OCI-LY7 (cell line): ENCODE measurements at regions not wholly inside any gene's neighbourhood (a gene's known extent, or its start where the extent isn't known, plus 50 kb on each side); places are given as distances from the start of the nearest gene placed in this dataset.

Source experiments
- BruUV-seq: library from RNA; stranded (reverse); fragments of 400-500 nt; replicated peaks from 2 replicates; lab custom pipeline; 2021; lab: Mats Ljungman, UMichigan
- CTCF ChIA-PET: fragments of 300-600 bp; sonication (Branson Sonifier 250); formaldehyde crosslinking; loops from one replicate; lab custom pipeline; 2022; ENCODE audit warnings: antibody characterized with exemption; ENCODE audit not compliant: unreplicated experiment; lab: Charles Lee
- POLR2A ChIA-PET: fragments of 300-600 bp; sonication (Branson Sonifier 250); formaldehyde crosslinking; loops from one replicate; lab custom pipeline; 2022; ENCODE audit warnings: antibody characterized with exemption; lab: Charles Lee
- DNase-seq: peaks from one replicate; pipeline ENCODE4 v3.0.0-alpha.2; 2015; ENCODE audit warnings: low spot score
- H2AFZ ChIP-seq: fragments of 200-600 bp; sonication (generic), shearing (Covaris generic); 2 replicates; pipeline ENCODE4 v1.6.1; 2014; ENCODE audit warnings: mild to moderate bottlenecking, antibody characterized with exemption, low read length, moderate library complexity
- H3K27ac ChIP-seq: fragments of 200-600 bp; sonication (generic); 2 replicates; pipeline ENCODE4 v1.5.1; 2014; ENCODE audit warnings: mixed run types, low read depth, mild to moderate bottlenecking, moderate library complexity, low read length, inconsistent platforms; ENCODE audit not compliant: poor library complexity, severe bottlenecking
- H3K36me3 ChIP-seq: fragments of 200-600 bp; sonication (generic); 2 replicates; pipeline ENCODE4 v1.6.1; 2014; ENCODE audit warnings: mild to moderate bottlenecking, antibody characterized with exemption, low read length, moderate library complexity, mixed read lengths; ENCODE audit not compliant: insufficient read depth
- H3K4me1 ChIP-seq: fragments of 200-600 bp; sonication (generic); 2 replicates; pipeline ENCODE4 v1.5.1; 2014; ENCODE audit warnings: mild to moderate bottlenecking, low read length; ENCODE audit not compliant: insufficient read depth, poor library complexity, severe bottlenecking
- H3K4me2 ChIP-seq: fragments of 200-600 bp; sonication (generic); 2 replicates; pipeline ENCODE4 v1.6.1; 2014; ENCODE audit warnings: mild to moderate bottlenecking, low read length
- H3K4me3 ChIP-seq: fragments of 200-600 bp; sonication (generic); 2 replicates; pipeline ENCODE4 v1.5.1; 2014; ENCODE audit warnings: mild to moderate bottlenecking, low read depth, low read length; ENCODE audit not compliant: poor library complexity, severe bottlenecking
- H3K79me2 ChIP-seq: fragments of 200-600 bp; sonication (generic); 2 replicates; pipeline ENCODE4 v1.6.1; 2016; ENCODE audit warnings: low read depth, mild to moderate bottlenecking, low read length, moderate library complexity, mixed read lengths; ENCODE audit not compliant: insufficient read depth
- H3K9me2 ChIP-seq: fragments of 200-600 bp; sonication (generic); 2 replicates; pipeline ENCODE4 v1.6.1; 2016; ENCODE audit warnings: mild to moderate bottlenecking, low read length, mixed read lengths; ENCODE audit not compliant: insufficient read depth
- H3K9me3 ChIP-seq: fragments of 200-600 bp; sonication (generic); 2 replicates; pipeline ENCODE4 v1.6.1; 2014; ENCODE audit warnings: mild to moderate bottlenecking, mixed run types, low read length, mixed read lengths
- H4K20me1 ChIP-seq: fragments of 200-600 bp; sonication (generic); 2 replicates; pipeline ENCODE4 v1.6.1; 2014; ENCODE audit warnings: mild to moderate bottlenecking, antibody characterized with exemption, low read length, moderate library complexity, mixed read lengths; ENCODE audit not compliant: insufficient read depth
- EZH2phosphoT487 ChIP-seq: fragments of 200-600 bp; sonication (generic); IDR thresholded peaks from 2 replicates; pipeline ENCODE4 v1.6.1; 2018; ENCODE audit warnings: low read depth, borderline replicate concordance, mild to moderate bottlenecking, mixed run types, antibody characterized with exemption, low read length, moderate library complexity, mixed read lengths
- intact Hi-C: fragments of 100-400 bp; cut with micrococcal nuclease; formaldehyde crosslinking; loops from one replicate; pipeline ENCODE4 v1.10.0; 2022; ENCODE audit not compliant: unreplicated experiment
- TF ChIP-seq, protein P1 (sequence below): fragments of 200-600 bp; sonication (generic); conservative IDR thresholded peaks from 2 replicates; pipeline ENCODE4 v1.5.1; 2014; ENCODE audit warnings: mild to moderate bottlenecking, antibody characterized with exemption, low read length, moderate library complexity, mixed read lengths

DNA sequence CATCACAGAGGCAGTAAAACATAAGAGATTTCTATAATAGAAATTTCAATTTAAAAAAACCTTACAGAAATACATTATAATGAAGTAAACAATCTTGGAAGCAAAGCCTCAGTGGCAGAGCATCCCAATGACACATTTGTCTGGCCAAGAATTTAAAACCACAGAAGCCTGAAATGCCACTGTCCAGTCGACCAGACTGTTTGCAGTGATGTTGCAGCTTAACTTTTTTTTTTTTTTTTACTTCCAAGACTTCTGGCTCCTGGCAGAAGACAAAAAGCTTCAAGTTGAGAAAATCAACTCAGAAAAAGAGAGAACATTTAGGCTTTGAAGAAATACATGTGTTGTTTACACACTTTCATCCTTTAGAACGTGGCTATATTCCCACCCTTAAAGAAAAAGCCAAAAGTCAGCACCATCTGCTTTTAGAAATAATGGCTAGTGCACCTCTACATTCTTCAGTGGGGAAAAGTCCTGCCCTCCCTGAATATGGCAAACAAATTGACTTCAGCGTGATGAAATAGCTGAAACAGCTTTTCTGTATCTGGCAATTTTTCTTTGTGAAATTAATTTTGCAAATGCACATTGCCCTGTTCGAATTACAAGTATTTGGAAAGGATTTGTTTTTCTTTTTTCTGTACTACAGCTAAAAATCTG is 205.5 kb upstream of the MON1B start:
- Histone ChIP-seq H3K27ac (no peak overlapping the region), H3K9me3 (peaks cover 6% of the 10 kb centered on the region; the same call in 1 of the 2 replicates), H2AFZ (no peak overlapping the region), H3K4me3 (no peak overlapping the region), H3K4me2 (no peak overlapping the region), H4K20me1 (no peaks in the 10 kb centered on the region), H3K79me2 (no peaks in the 10 kb centered on the region), H3K9me2 (no peaks in the 10 kb centered on the region), H3K4me1 (no peaks in the 10 kb centered on the region), H3K36me3 (no peaks in the 10 kb centered on the region)
- TF ChIP-seq, protein P1, sequence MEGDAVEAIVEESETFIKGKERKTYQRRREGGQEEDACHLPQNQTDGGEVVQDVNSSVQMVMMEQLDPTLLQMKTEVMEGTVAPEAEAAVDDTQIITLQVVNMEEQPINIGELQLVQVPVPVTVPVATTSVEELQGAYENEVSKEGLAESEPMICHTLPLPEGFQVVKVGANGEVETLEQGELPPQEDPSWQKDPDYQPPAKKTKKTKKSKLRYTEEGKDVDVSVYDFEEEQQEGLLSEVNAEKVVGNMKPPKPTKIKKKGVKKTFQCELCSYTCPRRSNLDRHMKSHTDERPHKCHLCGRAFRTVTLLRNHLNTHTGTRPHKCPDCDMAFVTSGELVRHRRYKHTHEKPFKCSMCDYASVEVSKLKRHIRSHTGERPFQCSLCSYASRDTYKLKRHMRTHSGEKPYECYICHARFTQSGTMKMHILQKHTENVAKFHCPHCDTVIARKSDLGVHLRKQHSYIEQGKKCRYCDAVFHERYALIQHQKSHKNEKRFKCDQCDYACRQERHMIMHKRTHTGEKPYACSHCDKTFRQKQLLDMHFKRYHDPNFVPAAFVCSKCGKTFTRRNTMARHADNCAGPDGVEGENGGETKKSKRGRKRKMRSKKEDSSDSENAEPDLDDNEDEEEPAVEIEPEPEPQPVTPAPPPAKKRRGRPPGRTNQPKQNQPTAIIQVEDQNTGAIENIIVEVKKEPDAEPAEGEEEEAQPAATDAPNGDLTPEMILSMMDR = no peak
- TF ChIP-seq EZH2phosphoT487 = no peak
- no peak for DNase-seq
- CTCF ChIA-PET = no interaction called here
- intact Hi-C loops = no loop called here
- BruUV-seq = no TSS peak
- POLR2A ChIA-PET = interaction anchor here (0.6 kb wide), 2 partner anchors 16 to 132 kb away, joined by 3 read pairs; no protein-coding TSS in a partner anchor

DNA sequence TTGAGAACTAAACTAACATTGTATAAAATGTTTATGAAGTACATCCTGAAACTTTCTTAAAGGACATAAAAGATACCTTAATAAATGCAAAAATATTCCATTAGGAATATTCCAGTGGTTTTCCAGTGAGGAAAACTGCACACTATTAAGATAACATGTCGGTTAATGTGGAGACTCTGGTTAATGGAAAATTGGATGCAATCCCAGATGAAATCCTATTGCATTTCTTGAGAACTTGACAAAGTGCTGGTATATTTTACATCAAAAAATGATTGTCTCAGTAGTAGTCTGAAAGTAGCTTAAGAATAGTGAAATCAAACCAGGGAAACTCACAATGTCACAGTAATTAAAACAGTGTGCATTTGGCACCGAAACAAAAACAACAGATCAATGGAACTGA is 202.5 kb upstream of the MON1B start:
- Histone ChIP-seq H3K4me1 (no peaks in the 10 kb centered on the region), H3K79me2 (no peaks in the 10 kb centered on the region), H4K20me1 (no peaks in the 10 kb centered on the region), H3K4me2 (no peak overlapping the region), H3K27ac (no peak overlapping the region), H3K9me2 (no peaks in the 10 kb centered on the region), H3K9me3 (peaks cover 6% of the 10 kb centered on the region; the same call in 1 of the 2 replicates), H3K36me3 (no peaks in the 10 kb centered on the region), H2AFZ (no peak overlapping the region), H3K4me3 (no peak overlapping the region)
- intact Hi-C loops = no loop called here
- ChIA-PET CTCF (no interaction called here), POLR2A (interaction anchor here (0.8 kb wide), 1 partner anchor 15 kb away, joined by 3 read pairs; no protein-coding TSS in a partner anchor)
- DNase-seq = no peak
- BruUV-seq = no TSS peak
- no peak for TF ChIP-seq EZH2phosphoT487
- TF ChIP-seq, protein P1 = no peak

DNA sequence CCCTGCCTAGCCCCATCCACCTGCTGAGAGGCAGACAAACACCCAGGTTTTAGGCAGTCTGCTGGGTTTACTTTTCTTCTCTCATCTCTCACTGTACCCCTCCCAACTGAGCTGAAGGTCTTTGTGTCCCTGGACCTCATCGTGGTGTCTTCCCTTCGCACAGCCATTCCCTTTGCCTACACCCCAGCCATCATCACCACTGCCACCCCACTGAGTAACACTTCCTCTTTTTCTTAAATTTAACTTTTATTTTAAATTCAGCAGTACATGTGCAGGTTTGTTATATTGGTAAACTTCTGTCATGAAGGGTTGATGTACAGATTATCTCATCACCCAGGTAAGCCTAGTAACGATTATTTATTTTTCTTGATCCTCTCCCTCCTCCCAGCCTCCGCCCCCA is 188.3 kb upstream of the MON1B start:
- H3K9me2 ChIP-seq = no peaks in the 10 kb centered on the region
- CTCF ChIA-PET = no interaction called here
- no peak overlapping the region for H3K27ac ChIP-seq
- intact Hi-C loops = no loop called here
- no peaks in the 10 kb centered on the region for H3K36me3 ChIP-seq
- TF ChIP-seq EZH2phosphoT487 = no peak
- TF ChIP-seq, protein P1 = no peak
- no TSS peak for BruUV-seq
- no peaks in the 10 kb centered on the region for H3K9me3 ChIP-seq
- H3K4me2 ChIP-seq = no peak overlapping the region
- H2AFZ ChIP-seq = no peak overlapping the region
- no peaks in the 10 kb centered on the region for H4K20me1 ChIP-seq
- no peak overlapping the region for H3K4me3 ChIP-seq
- H3K4me1 ChIP-seq = no peaks in the 10 kb centered on the region
- no peaks in the 10 kb centered on the region for H3K79me2 ChIP-seq
- no peak for DNase-seq
- POLR2A ChIA-PET = interaction anchor here (0.9 kb wide), 1 partner anchor 14 kb away, joined by 3 read pairs; no protein-coding TSS in a partner anchor
